ENCODE measurements at regions not wholly inside any gene's neighbourhood (a gene's known extent, or its start where the extent isn't known, plus 50 kb on each side); places are given as distances from the start of the nearest gene placed in this dataset.

- TF ChIP-seq POLR2A (IDR thresholded peaks at IDR 0.05) (no peak), POLR2AphosphoS5 (IDR thresholded peaks at IDR 0.05) (no peak), CTCF (IDR thresholded peaks at IDR 0.05) (peak in 2 of 6 experiments; percentile 13), EP300 (IDR thresholded peaks at IDR 0.05) (no peak)
Measured at GRCh38 chr13:82330499-82330898, 1551.8 kb downstream of the SLITRK1 start.

Data from upper lobe of left lung (tissue), 4 donors.